H9 (cell line): ENCODE measurements at regions not wholly inside any gene's neighbourhood (a gene's known extent, or its start where the extent isn't known, plus 50 kb on each side); places are given as distances from the start of the nearest gene placed in this dataset.

ENCODE experiments used
- DNase-seq: peaks from one replicate; pipeline ENCODE4 v3.0.0-alpha.2; 2017
- H2AFZ ChIP-seq: one replicate; pipeline ENCODE4 v1.6.1; 2013; ENCODE audit warnings: mild to moderate bottlenecking, low read length, control low read depth, moderate library complexity
- H2AK5ac ChIP-seq: 2 replicates; pipeline ENCODE4 v1.6.1; 2013; ENCODE audit warnings: low read length, control low read depth, mixed read lengths; ENCODE audit not compliant: insufficient read length
- H2BK120ac ChIP-seq: one replicate; pipeline ENCODE4 v1.6.1; 2013; ENCODE audit warnings: low read depth, mild to moderate bottlenecking, low read length, control low read depth, inconsistent platforms; ENCODE audit not compliant: poor library complexity, severe bottlenecking
- H2BK12ac ChIP-seq: 2 replicates; pipeline ENCODE4 v1.6.1; 2013; ENCODE audit warnings: low read length, control low read depth, mixed read lengths, low read depth; ENCODE audit not compliant: insufficient read length
- H2BK15ac ChIP-seq: 2 replicates; pipeline ENCODE4 v1.6.1; 2013; ENCODE audit warnings: low read depth, low read length, control low read depth
- H2BK20ac ChIP-seq: one replicate; pipeline ENCODE4 v1.6.1; 2013; ENCODE audit warnings: low read depth, mild to moderate bottlenecking, low read length, control low read depth, inconsistent platforms; ENCODE audit not compliant: poor library complexity, severe bottlenecking
- H2BK5ac ChIP-seq: 2 replicates; pipeline ENCODE4 v1.6.1; 2013; ENCODE audit warnings: low read length, control low read depth, mixed read lengths; ENCODE audit not compliant: insufficient read length
- H3K14ac ChIP-seq: 2 replicates; pipeline ENCODE4 v1.6.1; 2013; ENCODE audit warnings: low read length, control low read depth; ENCODE audit not compliant: insufficient read depth
- H3K18ac ChIP-seq: 2 replicates; pipeline ENCODE4 v1.6.1; 2013; ENCODE audit warnings: low read depth, mild to moderate bottlenecking, mixed read lengths, low read length, control low read depth; ENCODE audit not compliant: insufficient read length
- H3K23ac ChIP-seq: 2 replicates; pipeline ENCODE4 v1.6.1; 2013; ENCODE audit warnings: low read length, control low read depth, mixed read lengths, low read depth; ENCODE audit not compliant: insufficient read length
- H3K23me2 ChIP-seq: 2 replicates; pipeline ENCODE4 v1.6.1; 2013; ENCODE audit warnings: low read depth, mild to moderate bottlenecking, mixed read lengths, low read length, control low read depth; ENCODE audit not compliant: insufficient read length, poor library complexity, severe bottlenecking
- H3K27ac ChIP-seq: 2 replicates; pipeline ENCODE4 v1.5.1; 2013; ENCODE audit warnings: low read length, control low read depth, mixed read lengths, low read depth; ENCODE audit not compliant: insufficient read length
- H3K27me3 ChIP-seq: 2 replicates; pipeline ENCODE4 v1.6.1; 2013; ENCODE audit warnings: low read length, control low read depth, inconsistent platforms; ENCODE audit not compliant: insufficient read depth
- H3K4ac ChIP-seq: 2 replicates; pipeline ENCODE4 v1.6.1; 2013; ENCODE audit warnings: low read depth, mild to moderate bottlenecking, control low read depth, inconsistent platforms, low read length, moderate library complexity
- H3K4me1 ChIP-seq: 2 replicates; pipeline ENCODE4 v1.6.1; 2013; ENCODE audit warnings: low read length, control low read depth, inconsistent platforms; ENCODE audit not compliant: insufficient read depth
- H3K4me2 ChIP-seq: 2 replicates; pipeline ENCODE4 v1.6.1; 2013; ENCODE audit warnings: low read length, control low read depth, mixed read lengths; ENCODE audit not compliant: insufficient read length, insufficient read depth
- H3K56ac ChIP-seq: 2 replicates; pipeline ENCODE4 v1.6.1; 2013; ENCODE audit warnings: low read depth, mild to moderate bottlenecking, mixed read lengths, low read length, control low read depth; ENCODE audit not compliant: insufficient read length
- H3K79me1 ChIP-seq: 2 replicates; pipeline ENCODE4 v1.6.1; 2013; ENCODE audit warnings: low read depth, mild to moderate bottlenecking, moderate library complexity, low read length, control low read depth, inconsistent platforms; ENCODE audit not compliant: insufficient read depth, poor library complexity, severe bottlenecking
- H3K79me2 ChIP-seq: 2 replicates; pipeline ENCODE4 v1.6.1; 2013; ENCODE audit warnings: low read length, control low read depth, inconsistent platforms; ENCODE audit not compliant: insufficient read depth
- H3K9ac ChIP-seq: 2 replicates; pipeline ENCODE4 v1.6.1; 2013; ENCODE audit warnings: low read length, control low read depth, mixed read lengths; ENCODE audit not compliant: insufficient read length; ENCODE audit errors: extremely low read depth
- H3K9me3 ChIP-seq: one replicate; pipeline ENCODE4 v1.6.1; 2013; ENCODE audit warnings: low read depth, low read length, inconsistent platforms; ENCODE audit not compliant: control insufficient read depth
- H3T11ph ChIP-seq: one replicate; pipeline ENCODE4 v1.6.1; 2013; ENCODE audit warnings: mild to moderate bottlenecking, low read length, control low read depth, inconsistent platforms
- H4K20me1 ChIP-seq: one replicate; pipeline ENCODE4 v1.6.1; 2013; ENCODE audit not compliant: control insufficient read depth, insufficient read length, insufficient read depth
- H4K5ac ChIP-seq: 2 replicates; pipeline ENCODE4 v1.6.1; 2013; ENCODE audit warnings: low read depth, mild to moderate bottlenecking, mixed read lengths, low read length, control low read depth; ENCODE audit not compliant: insufficient read length
- H4K8ac ChIP-seq: replicated peaks from 2 replicates; pipeline ENCODE4 v1.6.1; 2013; ENCODE audit warnings: low read length, control low read depth, mixed read lengths, low read depth; ENCODE audit not compliant: insufficient read length
- H4K91ac ChIP-seq: 2 replicates; pipeline ENCODE4 v1.6.1; 2013; ENCODE audit warnings: low read depth, mild to moderate bottlenecking, moderate library complexity, mixed read lengths, low read length, control low read depth; ENCODE audit not compliant: insufficient read length
- H3K27ac Mint-ChIP-seq, 3 experiments: 2 replicates in 2 of 3; 3 replicates in 1 of 3; pipeline ENCODE4 v1.8.0; 2020 to 2021; ENCODE audit warnings: mixed read lengths in 3 of 3, mild to moderate bottlenecking in 1 of 3, moderate library complexity in 1 of 3
- H3K27me3 Mint-ChIP-seq: 2 replicates; pipeline ENCODE4 v1.8.0; 2021; ENCODE audit warnings: low read depth, mild to moderate bottlenecking, moderate library complexity, mixed read lengths
- H3K36me3 Mint-ChIP-seq, 3 experiments: 2 replicates in 2 of 3; 3 replicates in 1 of 3; pipeline ENCODE4 v1.8.0; 2020 to 2021; ENCODE audit warnings: low read depth in 3 of 3, mixed read lengths in 3 of 3; ENCODE audit not compliant: insufficient read depth in 1 of 3
- H3K4me1 Mint-ChIP-seq, 2 experiments: 2 replicates each; pipeline ENCODE4 v1.8.0; 2020; ENCODE audit warnings: mixed read lengths in 2 of 2
- H3K4me3 Mint-ChIP-seq, 2 experiments: 2 replicates in 1 of 2; 3 replicates in 1 of 2; pipeline ENCODE4 v1.8.0; 2020 to 2021; ENCODE audit warnings: mild to moderate bottlenecking in 2 of 2, mixed read lengths in 2 of 2, moderate library complexity in 1 of 2
- H3K9me3 Mint-ChIP-seq, 2 experiments: 2 replicates in 1 of 2; 3 replicates in 1 of 2; pipeline ENCODE4 v1.8.0; 2020; ENCODE audit warnings: mild to moderate bottlenecking in 2 of 2, mixed read lengths in 2 of 2, moderate library complexity in 1 of 2
- CTCF ChIP-seq: fragments of 200-600 bp; sonication (generic); conservative IDR thresholded peaks from 3 replicates; pipeline ENCODE4 v1.8.0; 2021; ENCODE audit warnings: antibody characterized with exemption, mild to moderate bottlenecking
- WGBS: extraction: QIAGEN DNeasy Blood & Tissue Kit; methylation state at CpG from one replicate; pipeline ENCODE4 v1.1.7; 2013; ENCODE audit warnings: missing lambda C conversion rate, low lambda C conversion rate, mixed read lengths; ENCODE audit not compliant: insufficient read length; ENCODE audit errors: extremely low coverage; 5-methylcytosine and 5-hydroxymethylcytosine counted together

DNA sequence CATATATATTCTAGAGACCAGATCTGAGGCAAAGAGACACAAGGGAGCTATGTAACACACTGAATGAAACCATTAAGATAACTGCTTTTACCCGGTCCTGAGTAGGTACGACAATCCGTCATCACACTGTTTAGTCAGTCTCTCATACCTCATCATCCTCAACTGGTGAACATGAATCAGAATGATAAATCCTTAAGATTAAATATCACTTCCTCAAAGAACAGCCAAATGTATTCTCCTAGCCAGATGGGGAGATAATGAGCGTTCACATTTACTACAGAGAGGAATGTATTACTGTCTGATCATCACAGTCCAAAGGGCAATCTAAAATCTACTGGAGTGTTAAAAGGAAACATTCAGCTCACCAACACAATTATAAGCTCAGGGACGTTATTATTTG, 319.4 kb upstream of the STAC start:
- Histone ChIP-seq H3K4me1 (no peaks in the 10 kb centered on the region), H3K79me1 (no peaks in the 10 kb centered on the region), H3K9ac (no peak overlapping the region), H3K4ac (no peak overlapping the region), H3T11ph (no peak overlapping the region), H3K56ac (no peak overlapping the region), H4K5ac (no peak overlapping the region), H2AFZ (no peak overlapping the region), H2BK5ac (no peak overlapping the region), H4K91ac (no peak overlapping the region), H3K27me3 (no peaks in the 10 kb centered on the region), H2AK5ac (no peak overlapping the region), H3K23me2 (no peaks in the 10 kb centered on the region), H3K27ac (no peak overlapping the region), H2BK20ac (no peak overlapping the region), H3K9me3 (no peaks in the 10 kb centered on the region), H4K8ac (no peak overlapping the region), H3K79me2 (no peaks in the 10 kb centered on the region), H3K23ac (no peak overlapping the region), H3K14ac (no peak overlapping the region), H3K4me2 (no peak overlapping the region), H3K18ac (no peak overlapping the region), H2BK120ac (no peak overlapping the region), H2BK12ac (no peak overlapping the region), H2BK15ac (no peak overlapping the region), H4K20me1 (no peaks in the 10 kb centered on the region)
- WGBS = no CpG with 5 or more reads among the region's 5 CpGs
- Mint-ChIP-seq H3K9me3 (no peaks in the 10 kb centered on the region), H3K36me3 (no peaks in the 10 kb centered on the region), H3K27ac (no peak overlapping the region), H3K27me3 (no peaks in the 10 kb centered on the region), H3K4me1 (no peaks in the 10 kb centered on the region), H3K4me3 (no peak overlapping the region)
- no peak for TF ChIP-seq CTCF
- DNase-seq = no peak
